H9 (cell line): ENCODE measurements at regions not wholly inside any gene's neighbourhood (a gene's known extent, or its start where the extent isn't known, plus 50 kb on each side); places are given as distances from the start of the nearest gene placed in this dataset.

Source experiments
- DNase-seq: peaks from one replicate; pipeline ENCODE4 v3.0.0-alpha.2; 2017
- H2AFZ ChIP-seq: one replicate; pipeline ENCODE4 v1.6.1; 2013; ENCODE audit warnings: mild to moderate bottlenecking, low read length, control low read depth, moderate library complexity
- H2AK5ac ChIP-seq: 2 replicates; pipeline ENCODE4 v1.6.1; 2013; ENCODE audit warnings: low read length, control low read depth, mixed read lengths; ENCODE audit not compliant: insufficient read length
- H2BK120ac ChIP-seq: one replicate; pipeline ENCODE4 v1.6.1; 2013; ENCODE audit warnings: low read depth, mild to moderate bottlenecking, low read length, control low read depth, inconsistent platforms; ENCODE audit not compliant: poor library complexity, severe bottlenecking
- H2BK12ac ChIP-seq: 2 replicates; pipeline ENCODE4 v1.6.1; 2013; ENCODE audit warnings: low read length, control low read depth, mixed read lengths, low read depth; ENCODE audit not compliant: insufficient read length
- H2BK15ac ChIP-seq: 2 replicates; pipeline ENCODE4 v1.6.1; 2013; ENCODE audit warnings: low read depth, low read length, control low read depth
- H2BK20ac ChIP-seq: one replicate; pipeline ENCODE4 v1.6.1; 2013; ENCODE audit warnings: low read depth, mild to moderate bottlenecking, low read length, control low read depth, inconsistent platforms; ENCODE audit not compliant: poor library complexity, severe bottlenecking
- H2BK5ac ChIP-seq: 2 replicates; pipeline ENCODE4 v1.6.1; 2013; ENCODE audit warnings: low read length, control low read depth, mixed read lengths; ENCODE audit not compliant: insufficient read length
- H3K14ac ChIP-seq: 2 replicates; pipeline ENCODE4 v1.6.1; 2013; ENCODE audit warnings: low read length, control low read depth; ENCODE audit not compliant: insufficient read depth
- H3K18ac ChIP-seq: 2 replicates; pipeline ENCODE4 v1.6.1; 2013; ENCODE audit warnings: low read depth, mild to moderate bottlenecking, mixed read lengths, low read length, control low read depth; ENCODE audit not compliant: insufficient read length
- H3K23ac ChIP-seq: 2 replicates; pipeline ENCODE4 v1.6.1; 2013; ENCODE audit warnings: low read length, control low read depth, mixed read lengths, low read depth; ENCODE audit not compliant: insufficient read length
- H3K23me2 ChIP-seq: 2 replicates; pipeline ENCODE4 v1.6.1; 2013; ENCODE audit warnings: low read depth, mild to moderate bottlenecking, mixed read lengths, low read length, control low read depth; ENCODE audit not compliant: insufficient read length, poor library complexity, severe bottlenecking
- H3K27ac ChIP-seq: 2 replicates; pipeline ENCODE4 v1.5.1; 2013; ENCODE audit warnings: low read length, control low read depth, mixed read lengths, low read depth; ENCODE audit not compliant: insufficient read length
- H3K27me3 ChIP-seq: 2 replicates; pipeline ENCODE4 v1.6.1; 2013; ENCODE audit warnings: low read length, control low read depth, inconsistent platforms; ENCODE audit not compliant: insufficient read depth
- H3K4ac ChIP-seq: 2 replicates; pipeline ENCODE4 v1.6.1; 2013; ENCODE audit warnings: low read depth, mild to moderate bottlenecking, control low read depth, inconsistent platforms, low read length, moderate library complexity
- H3K4me1 ChIP-seq: 2 replicates; pipeline ENCODE4 v1.6.1; 2013; ENCODE audit warnings: low read length, control low read depth, inconsistent platforms; ENCODE audit not compliant: insufficient read depth
- H3K4me2 ChIP-seq: 2 replicates; pipeline ENCODE4 v1.6.1; 2013; ENCODE audit warnings: low read length, control low read depth, mixed read lengths; ENCODE audit not compliant: insufficient read length, insufficient read depth
- H3K56ac ChIP-seq: 2 replicates; pipeline ENCODE4 v1.6.1; 2013; ENCODE audit warnings: low read depth, mild to moderate bottlenecking, mixed read lengths, low read length, control low read depth; ENCODE audit not compliant: insufficient read length
- H3K79me1 ChIP-seq: 2 replicates; pipeline ENCODE4 v1.6.1; 2013; ENCODE audit warnings: low read depth, mild to moderate bottlenecking, moderate library complexity, low read length, control low read depth, inconsistent platforms; ENCODE audit not compliant: insufficient read depth, poor library complexity, severe bottlenecking
- H3K79me2 ChIP-seq: 2 replicates; pipeline ENCODE4 v1.6.1; 2013; ENCODE audit warnings: low read length, control low read depth, inconsistent platforms; ENCODE audit not compliant: insufficient read depth
- H3K9ac ChIP-seq: 2 replicates; pipeline ENCODE4 v1.6.1; 2013; ENCODE audit warnings: low read length, control low read depth, mixed read lengths; ENCODE audit not compliant: insufficient read length; ENCODE audit errors: extremely low read depth
- H3K9me3 ChIP-seq: one replicate; pipeline ENCODE4 v1.6.1; 2013; ENCODE audit warnings: low read depth, low read length, inconsistent platforms; ENCODE audit not compliant: control insufficient read depth
- H3T11ph ChIP-seq: one replicate; pipeline ENCODE4 v1.6.1; 2013; ENCODE audit warnings: mild to moderate bottlenecking, low read length, control low read depth, inconsistent platforms
- H4K20me1 ChIP-seq: one replicate; pipeline ENCODE4 v1.6.1; 2013; ENCODE audit not compliant: control insufficient read depth, insufficient read length, insufficient read depth
- H4K5ac ChIP-seq: 2 replicates; pipeline ENCODE4 v1.6.1; 2013; ENCODE audit warnings: low read depth, mild to moderate bottlenecking, mixed read lengths, low read length, control low read depth; ENCODE audit not compliant: insufficient read length
- H4K8ac ChIP-seq: replicated peaks from 2 replicates; pipeline ENCODE4 v1.6.1; 2013; ENCODE audit warnings: low read length, control low read depth, mixed read lengths, low read depth; ENCODE audit not compliant: insufficient read length
- H4K91ac ChIP-seq: 2 replicates; pipeline ENCODE4 v1.6.1; 2013; ENCODE audit warnings: low read depth, mild to moderate bottlenecking, moderate library complexity, mixed read lengths, low read length, control low read depth; ENCODE audit not compliant: insufficient read length
- H3K27ac Mint-ChIP-seq, 3 experiments: 2 replicates in 2 of 3; 3 replicates in 1 of 3; pipeline ENCODE4 v1.8.0; 2020 to 2021; ENCODE audit warnings: mixed read lengths in 3 of 3, mild to moderate bottlenecking in 1 of 3, moderate library complexity in 1 of 3
- H3K27me3 Mint-ChIP-seq: 2 replicates; pipeline ENCODE4 v1.8.0; 2021; ENCODE audit warnings: low read depth, mild to moderate bottlenecking, moderate library complexity, mixed read lengths
- H3K36me3 Mint-ChIP-seq, 3 experiments: 2 replicates in 2 of 3; 3 replicates in 1 of 3; pipeline ENCODE4 v1.8.0; 2020 to 2021; ENCODE audit warnings: low read depth in 3 of 3, mixed read lengths in 3 of 3; ENCODE audit not compliant: insufficient read depth in 1 of 3
- H3K4me1 Mint-ChIP-seq, 2 experiments: 2 replicates each; pipeline ENCODE4 v1.8.0; 2020; ENCODE audit warnings: mixed read lengths in 2 of 2
- H3K4me3 Mint-ChIP-seq, 2 experiments: 2 replicates in 1 of 2; 3 replicates in 1 of 2; pipeline ENCODE4 v1.8.0; 2020 to 2021; ENCODE audit warnings: mild to moderate bottlenecking in 2 of 2, mixed read lengths in 2 of 2, moderate library complexity in 1 of 2
- H3K9me3 Mint-ChIP-seq, 2 experiments: 2 replicates in 1 of 2; 3 replicates in 1 of 2; pipeline ENCODE4 v1.8.0; 2020; ENCODE audit warnings: mild to moderate bottlenecking in 2 of 2, mixed read lengths in 2 of 2, moderate library complexity in 1 of 2
- CTCF ChIP-seq: fragments of 200-600 bp; sonication (generic); conservative IDR thresholded peaks from 3 replicates; pipeline ENCODE4 v1.8.0; 2021; ENCODE audit warnings: antibody characterized with exemption, mild to moderate bottlenecking
- WGBS: extraction: QIAGEN DNeasy Blood & Tissue Kit; methylation state at CpG from one replicate; pipeline ENCODE4 v1.1.7; 2013; ENCODE audit warnings: missing lambda C conversion rate, low lambda C conversion rate, mixed read lengths; ENCODE audit not compliant: insufficient read length; ENCODE audit errors: extremely low coverage; 5-methylcytosine and 5-hydroxymethylcytosine counted together

- Histone ChIP-seq H3K27me3 (no peaks in the 10 kb centered on the region), H2BK5ac (no peak overlapping the region), H3K56ac (no peak overlapping the region), H3K14ac (no peak overlapping the region), H2BK120ac (no peak overlapping the region), H3K4me2 (no peak overlapping the region), H3T11ph (no peak overlapping the region), H3K79me2 (no peaks in the 10 kb centered on the region), H3K79me1 (no peaks in the 10 kb centered on the region), H4K5ac (no peak overlapping the region), H4K8ac (no peak overlapping the region), H2AFZ (no peak overlapping the region), H4K91ac (no peak overlapping the region), H3K9me3 (no peaks in the 10 kb centered on the region), H3K9ac (no peak overlapping the region), H3K18ac (no peak overlapping the region), H2AK5ac (no peak overlapping the region), H3K23ac (no peak overlapping the region), H3K4me1 (peaks cover 3% of the 10 kb centered on the region; the same call in 1 of the 2 replicates), H2BK15ac (no peak overlapping the region), H3K27ac (no peak overlapping the region), H3K4ac (no peak overlapping the region), H3K23me2 (no peaks in the 10 kb centered on the region), H4K20me1 (no peaks in the 10 kb centered on the region), H2BK12ac (no peak overlapping the region), H2BK20ac (no peak overlapping the region)
- DNase-seq, result no peak
- Mint-ChIP-seq H3K27ac (no peak overlapping the region), H3K4me1 (peaks cover 10% of the 10 kb centered on the region in 2 experiments), H3K27me3 (no peaks in the 10 kb centered on the region), H3K4me3 (no peak overlapping the region), H3K9me3 (no peaks in the 10 kb centered on the region), H3K36me3 (no peaks in the 10 kb centered on the region)
- WGBS, result no CpG with 5 or more reads among the region's 2 CpGs
- no peak for TF ChIP-seq CTCF
Observed at GRCh38 chr4:126182786-126183185, 868.0 kb downstream of the FAT4 start.
